SH-SY5Y (cell line): ENCODE measurements at regions not wholly inside any gene's neighbourhood (a gene's known extent, or its start where the extent isn't known, plus 50 kb on each side); places are given as distances from the start of the nearest gene placed in this dataset.

Experiments used
- GATA2 ChIP-seq: IDR thresholded peaks from 2 replicates; pipeline ENCODE4 v1.6.1; 2011; ENCODE audit warnings: mild to moderate bottlenecking, low read depth, low read length
- GATA3 ChIP-seq: IDR thresholded peaks from 2 replicates; pipeline ENCODE4 v1.6.1; 2011; ENCODE audit warnings: low read depth, mild to moderate bottlenecking, low read length, moderate library complexity

- no peak for TF ChIP-seq GATA3
- TF ChIP-seq GATA2 = no peak
Observed at GRCh38 chr2:226282151-226282550, 517.5 kb downstream of the IRS1 start.

GRCh38 chr2:226275215-226275614 is 524.4 kb downstream of the IRS1 start:
- TF ChIP-seq GATA3 = no peak
- TF ChIP-seq GATA2 = no peak

- TF ChIP-seq GATA3 (no peak), GATA2 (no peak)
Observed at GRCh38 chr2:226274143-226274542, 525.5 kb downstream of the IRS1 start.

GRCh38 chr2:226273440-226273839 is 526.2 kb downstream of the IRS1 start:
- TF ChIP-seq GATA3 (no peak), GATA2 (no peak)

GRCh38 chr2:226272435-226272834 is 527.2 kb downstream of the IRS1 start:
- no peak for TF ChIP-seq GATA2
- TF ChIP-seq GATA3 = no peak

- TF ChIP-seq GATA2 (no peak), GATA3 (no peak)
Observed at GRCh38 chr2:226270285-226271058, 529.1 kb downstream of the IRS1 start.

GRCh38 chr2:226267516-226268289 is 531.9 kb downstream of the IRS1 start:
- TF ChIP-seq GATA3 = no peak
- TF ChIP-seq GATA2 = no peak

GRCh38 chr2:226256709-226257376 is 542.8 kb downstream of the IRS1 start:
- no peak for TF ChIP-seq GATA2

- no peak for TF ChIP-seq GATA3
- no peak for TF ChIP-seq GATA2
Observed at GRCh38 chr2:226256237-226256636, 543.4 kb downstream of the IRS1 start.

- no peak for TF ChIP-seq GATA3
- TF ChIP-seq GATA2 = no peak
Observed at GRCh38 chr2:226251661-226252060, 548.0 kb downstream of the IRS1 start.

- TF ChIP-seq GATA3 = no peak
- TF ChIP-seq GATA2 = no peak
Observed at GRCh38 chr2:226247289-226248275, 552.0 kb downstream of the IRS1 start.

- TF ChIP-seq GATA2 (no peak), GATA3 (no peak)
Observed at GRCh38 chr2:226234187-226234586, 565.4 kb downstream of the IRS1 start.

- no peak for TF ChIP-seq GATA2
- no peak for TF ChIP-seq GATA3
Observed at GRCh38 chr2:226233388-226233787, 566.2 kb downstream of the IRS1 start.

- TF ChIP-seq GATA2 (no peak), GATA3 (no peak)
Observed at GRCh38 chr2:226228080-226228479, 571.5 kb downstream of the IRS1 start.
